Germinal center (tissue), 1 donor: ENCODE measurements at regions not wholly inside any gene's neighbourhood (a gene's known extent, or its start where the extent isn't known, plus 50 kb on each side); places are given as distances from the start of the nearest gene placed in this dataset.

Experiments
- DNase-seq: peaks from one replicate; pipeline ENCODE4 v3.0.0; 2012; ENCODE audit warnings: mixed read lengths, low spot score

DNA sequence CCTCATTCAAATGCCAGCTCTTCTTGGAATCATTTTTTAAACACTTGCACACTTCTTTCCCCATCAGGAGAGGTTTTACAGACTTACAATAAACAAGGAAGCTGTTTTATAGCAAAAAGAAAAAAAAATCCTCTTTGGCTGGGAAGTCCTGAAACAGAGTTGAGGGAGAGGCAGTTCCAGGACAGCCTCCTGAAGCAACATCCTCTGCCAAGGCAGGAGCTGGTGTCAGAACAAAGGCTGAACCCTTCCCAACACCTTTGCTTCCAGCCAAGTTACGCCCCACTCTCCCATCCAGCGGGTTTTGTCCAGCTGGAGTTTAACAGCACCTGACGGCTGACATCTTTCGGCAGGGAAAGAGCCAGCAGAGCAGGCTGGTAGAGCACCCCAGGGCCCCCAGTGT, 287.8 kb downstream of the RRAGC start:
- DNase-seq: no peak

DNA sequence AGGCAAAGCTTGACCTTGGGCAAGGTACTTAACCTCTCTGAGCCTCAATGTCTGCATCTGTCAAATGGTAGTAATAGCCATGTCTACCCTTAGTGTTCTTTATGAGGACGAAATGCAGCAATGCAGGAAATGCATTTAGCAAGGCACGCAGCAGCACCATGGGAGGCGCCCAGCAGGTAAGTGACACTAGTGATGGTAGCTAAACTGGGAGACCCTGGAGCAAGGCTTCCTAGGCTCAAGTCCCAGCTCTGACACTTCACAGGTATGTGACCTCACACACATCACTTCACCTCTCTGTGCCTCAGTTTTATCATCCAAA, 289.0 kb downstream of the RRAGC start:
- no peak for DNase-seq

DNA sequence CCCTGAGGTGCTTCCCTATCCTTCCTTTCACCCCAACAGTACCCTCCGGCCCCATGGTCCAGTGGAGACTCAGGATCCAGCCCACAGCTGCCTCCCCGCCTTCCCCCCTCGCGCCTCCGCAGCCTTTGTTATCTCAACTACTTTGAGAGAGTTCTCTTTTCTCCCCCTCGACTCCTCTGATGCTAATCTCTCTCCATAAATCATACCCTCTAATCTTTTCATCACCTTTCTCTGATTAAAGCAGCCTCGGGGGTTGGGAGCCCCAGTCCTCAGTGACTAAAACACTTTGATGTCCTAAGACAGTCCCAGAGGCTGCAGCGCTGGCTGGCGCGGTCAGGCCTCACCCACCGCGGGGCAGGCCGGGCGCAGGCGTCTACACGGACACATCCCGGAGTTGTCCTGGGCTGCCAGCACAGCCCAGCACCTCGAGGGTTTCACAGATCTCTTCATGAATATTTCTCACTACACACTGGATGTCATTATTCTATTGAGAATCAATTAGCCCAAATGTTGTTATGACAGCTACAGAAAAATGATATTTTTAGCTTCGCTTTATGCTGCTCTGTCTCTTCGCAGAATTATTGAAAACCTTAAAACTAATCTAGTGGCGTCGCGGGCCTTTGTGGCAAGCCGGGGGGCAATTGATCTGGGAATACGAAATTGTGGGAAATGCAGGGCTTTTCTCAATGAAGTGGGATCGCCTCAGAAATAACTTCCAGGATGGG, 289.5 kb downstream of the RRAGC start:
- no peak for DNase-seq

DNA sequence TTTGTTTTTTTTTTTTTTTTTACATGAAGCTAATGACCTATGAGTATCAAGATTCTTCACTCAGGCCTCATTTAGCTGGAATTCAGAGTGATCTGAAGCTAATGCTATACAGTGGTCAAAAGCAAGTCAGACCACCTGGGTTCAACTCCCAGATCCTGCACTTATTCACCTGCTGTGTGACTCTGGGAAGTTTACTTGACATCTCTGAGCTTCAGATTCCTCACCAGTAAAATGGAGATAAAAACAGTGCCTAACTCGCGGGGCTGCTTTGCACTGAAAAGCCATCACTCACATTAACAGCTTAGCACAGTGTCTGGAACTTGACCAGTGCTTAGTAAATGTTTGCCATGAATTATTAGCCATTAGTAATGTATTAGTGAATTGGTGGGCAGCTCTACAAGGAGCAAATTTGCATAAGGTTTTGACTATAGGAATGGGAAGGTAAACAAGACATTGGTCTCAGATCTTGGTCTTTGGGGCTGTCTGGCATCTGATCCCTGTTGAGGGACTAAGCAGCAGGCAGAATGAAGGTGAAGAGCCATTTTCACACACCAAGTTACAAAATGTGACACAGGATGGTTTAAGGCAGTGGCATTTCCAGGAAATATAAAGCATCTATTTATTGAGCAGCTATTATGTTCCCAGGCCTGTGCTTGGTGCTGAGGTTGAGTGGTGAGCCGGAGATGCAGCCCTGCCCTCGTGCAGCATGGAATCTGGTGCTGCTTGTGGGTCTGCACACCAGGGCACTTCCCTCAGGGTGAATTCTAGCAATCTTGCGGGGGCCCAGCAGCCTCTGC, 291.3 kb downstream of the RRAGC start:
- DNase-seq: no peak

DNA sequence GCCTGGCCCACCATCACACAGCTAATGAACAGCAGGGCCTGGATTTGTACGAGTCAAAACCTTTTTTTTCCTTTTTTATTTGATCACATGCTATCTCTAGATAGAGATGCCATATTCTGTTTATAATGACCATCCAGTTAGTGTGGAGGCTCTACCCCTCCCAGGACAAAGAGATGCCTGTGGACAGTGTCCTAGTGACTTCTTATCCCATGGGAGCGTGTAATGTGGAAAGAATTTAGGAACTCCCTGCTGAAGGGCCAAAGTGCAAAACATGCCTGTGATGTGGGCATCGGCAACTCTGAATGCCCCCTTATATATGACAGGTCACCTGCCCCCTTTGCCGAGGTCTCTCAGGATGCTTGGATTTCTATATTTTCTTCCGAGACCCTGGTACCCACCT, 292.2 kb downstream of the RRAGC start:
- DNase-seq: no peak

DNA sequence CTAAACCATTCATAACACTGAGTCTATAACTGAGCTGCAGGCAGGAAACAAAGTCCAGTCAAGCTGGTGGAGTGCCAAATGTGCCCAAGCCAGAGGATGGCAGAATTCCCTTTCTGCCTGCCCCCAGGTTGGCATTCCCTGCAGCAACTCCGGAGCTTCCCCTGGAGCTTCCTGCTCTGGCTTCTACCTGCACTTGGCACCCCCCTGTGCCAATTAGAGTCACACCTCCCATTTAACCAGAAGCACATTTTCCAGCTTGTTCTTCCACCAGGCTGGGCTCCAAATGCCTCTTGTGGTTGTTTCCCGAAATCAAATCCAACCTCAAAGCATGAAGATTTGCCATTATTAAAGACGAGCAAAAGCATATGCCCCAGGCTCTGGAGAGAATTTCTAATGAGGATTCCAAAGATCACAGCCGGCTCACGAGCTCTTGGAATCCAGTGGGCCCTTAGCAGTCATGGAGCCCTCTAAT, 294.5 kb downstream of the RRAGC start:
- DNase-seq: no peak

DNA sequence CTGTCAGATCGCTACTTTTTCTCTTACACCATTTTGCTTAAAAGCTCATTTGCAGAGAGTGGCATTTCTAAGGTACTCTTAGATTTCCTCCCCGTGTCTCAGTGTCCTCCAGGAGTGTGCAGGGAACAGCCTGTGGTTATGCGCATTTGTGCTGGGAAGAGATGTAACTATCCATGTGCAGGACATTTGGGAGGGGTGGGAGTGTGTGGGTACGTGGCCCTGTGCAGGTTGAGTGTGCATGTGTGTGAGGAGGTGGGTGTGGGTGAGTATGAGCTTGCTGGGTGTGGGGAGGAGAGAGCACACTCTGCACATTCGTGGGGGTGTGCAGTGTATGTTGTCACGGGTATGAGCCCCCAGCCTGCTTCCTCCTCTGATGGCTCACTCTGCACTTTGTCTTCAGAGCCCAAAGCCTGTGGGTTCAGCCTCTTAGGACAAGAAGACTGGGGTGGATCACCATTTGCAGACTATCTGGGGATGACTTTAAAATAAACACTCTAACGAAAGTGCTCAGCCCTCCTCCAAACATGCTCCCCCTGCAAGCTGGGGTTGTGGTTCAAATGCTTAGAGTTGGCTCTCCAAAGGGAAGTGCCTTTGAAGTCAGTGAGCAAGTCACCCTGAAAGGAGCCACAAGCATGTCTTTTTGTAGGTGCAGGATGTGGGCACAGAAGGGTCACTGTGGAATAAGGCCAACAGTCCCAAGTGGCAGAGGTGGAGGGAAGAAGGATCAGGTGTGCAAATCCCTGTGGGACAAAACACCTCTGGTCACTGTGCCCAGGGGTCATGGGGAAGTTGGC, 295.4 kb downstream of the RRAGC start:
- DNase-seq: no peak

DNA sequence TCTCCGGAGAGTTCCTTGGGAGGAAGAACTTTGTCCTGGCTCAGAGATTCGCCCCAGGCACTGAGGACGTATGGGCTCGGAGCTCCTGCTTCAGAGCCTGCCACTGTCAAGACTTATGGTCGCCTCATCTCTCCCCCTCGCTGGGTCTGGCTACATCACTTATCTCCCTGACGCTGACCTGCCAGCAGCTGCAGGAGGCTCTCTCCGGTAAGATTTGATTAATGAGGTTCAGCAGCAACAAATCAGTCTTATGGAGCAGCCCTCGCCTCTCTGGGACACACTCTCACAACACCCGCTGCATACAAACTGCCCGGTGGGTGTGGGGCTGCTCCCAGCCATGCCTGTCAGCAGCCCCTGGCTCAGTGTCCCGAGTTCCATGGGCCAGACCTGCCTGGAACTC, 297.8 kb downstream of the RRAGC start:
- DNase-seq: no peak

DNA sequence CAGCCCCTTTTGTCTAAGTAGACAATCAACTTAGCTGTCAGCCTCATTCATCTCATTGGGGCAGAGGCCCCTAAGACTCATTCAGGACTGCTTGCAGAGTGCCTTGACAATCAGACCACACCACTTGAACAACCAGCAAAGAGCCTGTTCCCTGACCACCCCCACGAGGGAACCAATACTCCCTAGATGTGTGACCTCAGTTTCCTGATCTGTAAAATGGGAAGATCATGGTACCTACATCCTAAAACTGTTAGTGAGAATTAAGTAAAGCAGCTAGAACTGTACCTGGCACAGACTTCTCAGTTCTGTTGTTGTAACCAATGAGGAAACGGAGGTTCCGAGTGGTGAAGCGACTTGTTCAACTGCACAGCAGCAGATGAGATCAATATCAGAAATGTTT, 298.5 kb downstream of the RRAGC start:
- DNase-seq: no peak

DNA sequence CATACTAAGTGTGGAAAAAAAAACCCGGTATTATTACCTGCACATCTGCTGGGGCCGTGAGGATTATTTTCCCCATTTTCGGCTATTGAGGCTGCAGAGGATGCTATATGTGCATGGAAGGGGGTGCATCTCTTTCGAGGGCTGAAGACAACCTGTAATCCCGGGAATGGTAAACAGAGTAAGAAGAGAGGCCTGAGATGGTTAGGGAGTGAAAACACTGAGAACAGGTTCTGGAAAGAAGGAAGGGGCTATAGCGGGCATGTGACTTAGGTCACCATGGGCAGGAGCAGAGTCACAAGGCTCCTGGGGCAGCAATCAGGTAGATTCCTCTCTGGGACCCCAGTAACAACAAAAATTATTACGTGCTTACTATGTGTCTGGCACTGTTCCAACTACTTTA, 299.1 kb downstream of the RRAGC start:
- DNase-seq: no peak

DNA sequence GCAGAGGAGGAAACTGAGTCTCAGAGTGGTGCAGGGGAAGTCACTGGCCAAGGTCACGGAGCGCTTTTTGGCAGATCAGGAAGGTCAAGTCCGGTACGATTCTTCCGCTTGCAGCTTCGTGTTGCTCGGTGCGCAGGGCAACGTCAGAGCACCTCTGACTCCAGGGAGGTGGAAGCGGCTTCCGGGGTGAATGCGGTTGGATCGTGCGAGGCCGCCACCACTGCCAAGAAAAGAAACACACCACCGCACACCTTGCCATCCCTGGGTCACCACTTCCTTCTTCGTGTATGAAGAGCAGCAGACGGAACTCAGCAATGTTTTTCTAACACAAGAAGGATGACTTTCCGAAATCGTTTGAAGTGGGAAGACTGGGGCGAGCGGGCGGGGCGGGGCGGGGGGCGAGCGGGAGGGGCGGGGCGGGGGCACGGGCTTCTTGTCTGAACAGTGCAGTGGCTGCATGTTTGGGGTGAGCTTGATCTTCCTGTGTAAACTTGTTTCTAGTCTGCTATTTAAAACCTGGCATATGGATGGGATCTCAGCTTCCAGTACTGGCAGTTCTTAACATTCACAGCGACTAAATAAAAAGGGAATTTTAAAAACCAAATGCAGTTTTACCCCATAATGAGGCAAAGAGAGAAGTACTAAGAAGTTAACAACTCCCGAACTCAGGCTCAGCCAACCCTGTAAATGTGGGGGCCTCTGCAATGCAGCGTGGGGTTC, 300.0 kb downstream of the RRAGC start:
- DNase-seq: peak; percentile 80

DNA sequence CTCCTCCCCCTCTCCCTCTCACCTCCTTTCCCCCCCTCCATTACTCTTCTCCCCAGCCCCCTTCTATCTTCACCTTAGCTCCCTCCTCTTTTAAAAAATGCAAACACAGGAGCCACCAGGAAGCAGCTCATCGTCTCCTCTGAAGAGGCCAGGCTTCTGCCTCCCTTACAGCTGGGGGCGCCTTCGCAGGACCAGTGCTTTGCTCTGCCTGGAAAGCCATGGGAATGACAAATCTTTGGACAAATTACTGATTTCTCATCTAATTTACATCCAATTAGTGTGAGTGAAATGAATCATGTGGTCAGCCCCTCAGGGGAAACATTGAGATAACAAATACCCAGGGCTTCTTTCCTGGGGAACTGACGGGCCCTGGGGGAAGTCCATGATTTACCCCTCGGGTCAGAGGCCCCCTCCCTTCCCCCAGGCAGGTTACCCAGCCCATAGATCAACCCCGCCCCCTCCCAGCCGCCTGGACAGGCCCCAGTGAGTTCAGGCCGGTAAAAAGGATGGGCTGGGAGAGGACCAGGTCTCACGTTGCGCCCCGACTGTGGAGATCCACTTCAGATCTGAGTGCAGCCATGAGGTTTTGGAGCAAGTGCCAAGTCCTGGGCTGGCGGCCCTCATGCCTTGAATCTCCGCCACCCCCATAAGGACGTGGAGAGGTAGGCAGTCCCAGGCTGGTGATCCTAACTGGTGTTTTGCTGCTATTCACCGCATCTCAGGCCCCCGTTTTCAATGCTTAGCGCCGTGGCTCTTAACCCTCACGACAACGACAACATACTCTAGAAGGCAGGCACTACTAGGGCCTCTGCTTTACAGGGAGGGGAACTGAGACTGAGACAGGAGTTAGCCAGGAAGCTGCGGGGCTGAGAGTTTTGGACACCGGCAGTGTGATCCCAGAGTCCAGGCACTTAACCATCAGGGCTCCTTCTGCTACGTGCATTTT, 300.8 kb downstream of the RRAGC start:
- peak; percentile 45 for DNase-seq

DNA sequence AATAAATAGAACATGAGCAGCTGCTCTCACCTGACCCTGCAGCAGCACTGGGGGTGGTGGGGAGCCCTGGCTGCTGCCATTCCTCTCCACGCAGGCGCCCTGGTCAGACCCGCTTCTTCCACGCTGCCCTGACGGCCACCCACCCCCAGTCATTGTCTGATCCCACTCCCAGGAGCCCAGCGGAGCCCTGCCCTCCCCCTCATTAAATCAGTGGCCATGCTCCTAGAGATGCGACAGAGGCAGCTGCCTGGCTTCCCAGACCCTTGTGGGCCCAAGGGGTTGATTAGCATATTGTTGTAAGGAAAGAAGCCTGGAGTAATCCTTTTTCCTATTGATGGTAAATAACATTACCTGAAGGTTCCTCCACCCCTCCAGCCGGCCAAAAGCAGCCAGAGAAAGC, 301.5 kb downstream of the RRAGC start:
- no peak for DNase-seq

DNA sequence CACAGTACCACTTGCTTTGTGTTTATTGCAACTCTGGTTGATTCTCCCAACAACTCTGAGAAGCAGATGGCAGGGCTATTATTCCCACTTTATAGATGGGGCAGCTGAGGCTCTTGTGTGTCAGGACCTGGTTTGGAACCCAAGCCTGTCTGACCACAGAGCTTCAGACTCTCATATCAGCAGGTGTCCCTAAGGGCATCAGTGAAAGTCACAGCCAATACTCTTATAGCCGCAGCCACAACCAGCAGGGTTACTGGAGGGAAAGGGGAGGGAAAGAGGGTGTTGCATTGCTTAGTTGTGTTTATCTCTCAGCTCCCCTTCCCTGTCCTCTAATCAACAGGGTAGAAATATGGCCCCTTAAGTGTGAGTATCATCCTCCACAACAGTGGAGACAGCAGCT, 304.0 kb downstream of the RRAGC start:
- DNase-seq: no peak

DNA sequence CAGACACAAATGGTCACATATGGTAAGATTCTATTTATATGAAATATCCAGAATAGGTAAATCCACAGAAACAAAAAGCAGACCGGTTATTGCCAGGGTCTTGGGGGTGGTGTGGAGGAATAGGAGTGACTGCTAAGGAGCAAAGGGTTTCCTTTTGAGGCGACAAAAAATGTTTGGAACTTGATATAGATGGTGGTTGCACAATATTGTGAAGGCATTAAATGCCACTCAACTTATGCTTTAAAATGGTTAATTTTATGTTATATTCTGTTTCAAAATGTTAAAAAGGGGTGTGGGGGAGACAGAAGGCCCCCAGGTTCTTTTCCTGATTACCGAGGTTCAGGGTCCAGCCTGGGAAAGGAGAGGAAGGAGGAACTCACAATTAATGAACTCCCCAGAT, 304.4 kb downstream of the RRAGC start:
- no peak for DNase-seq

DNA sequence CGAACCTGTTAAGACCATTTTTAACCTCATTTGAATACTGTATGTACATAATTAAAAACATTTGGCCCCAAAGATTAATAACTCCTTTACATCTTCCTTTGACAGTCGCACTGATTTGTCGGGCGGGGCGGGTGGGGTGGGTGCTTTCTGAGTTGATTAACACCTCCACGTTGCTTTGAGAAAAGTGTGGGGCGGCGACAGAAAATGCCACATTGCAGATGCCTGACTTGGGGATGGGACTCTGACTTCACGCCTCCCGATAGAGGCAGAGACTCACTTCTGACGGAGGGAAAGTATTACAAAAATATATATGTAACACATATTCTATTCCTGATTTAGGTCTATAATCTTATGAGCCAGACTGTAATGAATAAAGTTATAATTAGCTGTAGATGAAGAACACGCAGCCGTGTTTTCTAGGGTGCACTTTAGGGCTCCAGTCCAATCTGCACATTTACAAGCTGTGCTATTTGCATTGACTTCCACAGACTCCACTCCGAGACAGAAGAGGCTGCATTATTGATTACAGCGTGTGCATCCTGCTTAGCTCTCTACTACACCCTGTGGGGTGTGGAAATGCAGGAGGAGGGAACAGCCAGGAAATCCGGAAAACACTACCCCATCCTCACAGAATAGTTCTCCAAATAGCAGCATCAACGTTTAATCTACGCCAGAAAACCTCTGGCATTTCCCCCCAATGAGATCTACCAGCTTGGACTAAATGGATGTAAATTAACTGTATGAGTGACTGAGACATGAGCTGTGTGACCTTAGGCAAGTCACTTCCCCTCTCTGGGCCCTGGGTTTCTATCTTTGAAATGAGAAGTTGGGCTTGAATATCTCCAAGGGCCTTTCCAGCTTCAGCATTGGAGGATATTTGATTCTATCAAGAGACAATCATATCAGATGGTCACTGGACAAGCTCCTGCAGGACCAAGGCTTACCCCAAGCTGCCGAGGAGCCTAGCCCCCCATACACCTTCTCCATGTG, 308.0 kb downstream of the RRAGC start:
- DNase-seq: no peak

DNA sequence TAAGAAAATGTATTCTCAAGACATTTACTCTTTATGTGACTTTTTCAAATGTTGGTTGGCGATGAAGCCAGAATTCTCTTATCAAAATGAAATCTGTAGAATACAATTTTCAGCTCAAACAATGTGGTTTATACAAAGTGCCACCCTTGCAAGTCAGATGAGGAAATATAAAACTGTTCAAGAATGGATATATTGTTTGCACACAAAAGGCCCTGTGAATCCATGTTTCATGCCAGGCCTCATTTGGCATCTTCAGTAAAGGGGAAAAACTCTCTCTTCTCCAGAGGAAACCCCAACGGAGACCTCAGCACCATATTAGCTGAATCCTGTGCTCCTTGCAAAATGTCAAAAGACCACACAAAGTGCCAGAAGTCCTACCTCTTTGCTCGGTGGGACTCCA, 310.4 kb downstream of the RRAGC start:
- DNase-seq: no peak

DNA sequence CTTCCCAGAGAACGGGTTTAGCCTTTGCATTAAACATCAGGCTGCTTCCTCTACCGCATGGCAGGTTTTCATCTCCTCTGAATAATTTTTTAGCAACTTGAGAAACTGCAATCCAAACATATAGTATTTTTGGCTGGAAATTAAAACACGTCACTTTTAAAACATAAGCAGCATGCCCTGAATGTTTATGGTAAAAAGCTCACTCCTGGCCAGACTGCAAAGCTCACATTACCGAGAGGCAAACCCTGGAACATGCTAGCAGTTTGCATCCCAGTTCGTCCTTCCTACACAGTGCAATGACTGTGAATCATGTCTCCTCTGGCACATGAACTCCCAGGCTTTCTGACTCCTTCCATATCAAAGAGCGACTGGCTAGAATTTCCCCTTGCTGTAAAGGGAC, 312.3 kb downstream of the RRAGC start:
- no peak for DNase-seq

DNA sequence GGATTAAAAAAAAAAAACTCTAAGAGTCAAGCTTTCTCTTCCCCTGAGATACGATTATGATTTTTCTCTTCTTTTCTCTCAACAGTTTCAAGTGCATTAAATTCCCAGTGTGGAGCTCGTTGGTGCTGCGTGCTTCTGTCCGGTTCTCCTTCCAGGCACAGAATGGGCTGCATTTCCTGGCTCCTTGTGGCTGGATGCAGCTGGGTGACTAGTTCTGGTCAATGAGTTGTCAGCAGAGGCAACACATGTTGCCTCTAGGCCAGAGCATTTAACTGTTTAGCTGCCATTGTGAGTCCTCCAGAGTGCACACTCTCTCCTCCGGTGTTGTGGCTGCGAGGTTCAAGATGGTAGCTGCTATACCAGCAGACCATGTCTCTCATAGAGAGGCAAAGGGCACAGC, 312.9 kb downstream of the RRAGC start:
- no peak for DNase-seq

DNA sequence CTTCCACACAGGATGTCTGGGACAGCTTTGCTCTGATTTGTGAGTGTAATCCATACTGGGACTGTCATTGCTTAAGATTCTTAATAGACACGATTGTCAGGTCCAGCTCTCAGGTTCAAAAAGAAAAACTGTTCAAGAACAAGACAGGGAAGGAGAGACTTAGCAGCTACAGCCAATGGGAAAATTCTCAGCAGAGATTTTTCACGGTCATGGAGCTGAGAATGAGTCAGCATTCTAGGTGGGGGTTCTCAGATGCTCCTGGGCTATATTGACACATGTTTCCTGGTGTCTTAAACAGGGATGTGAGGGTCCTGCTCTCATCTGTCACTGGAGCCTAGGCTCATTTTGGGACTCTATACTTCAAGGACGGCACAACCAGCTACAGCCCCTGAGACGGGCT, 318.3 kb downstream of the RRAGC start:
- DNase-seq: no peak
